K562 (cell line): ENCODE measurements at regions not wholly inside any gene's neighbourhood (a gene's known extent, or its start where the extent isn't known, plus 50 kb on each side); places are given as distances from the start of the nearest gene placed in this dataset.

Experiments used
- ATAC-seq: fragments of 200-7000 bp; cut with Tn5 transposase; 3 replicates; pipeline ENCODE4 v1.9.1; 2020; ENCODE audit warnings: moderate library complexity
- BruUV-seq: library from RNA; stranded (reverse); fragments of 400-500 nt; replicated peaks from 2 replicates; lab custom pipeline; 2021; lab: Mats Ljungman, UMichigan
- CTCF ChIA-PET: fragments of 300-600 bp; formaldehyde crosslinking; extraction: SDS; loops from one replicate; lab custom pipeline; 2021; ENCODE audit warnings: low intra/inter-chr PET ratio; lab: Yijun Ruan, JAX
- POLR2A ChIA-PET: fragments of 300-600, 350-650 bp; sonication (Branson Sonifier 250); formaldehyde crosslinking; extraction: SDS; loops from one replicate; lab custom pipeline; 2021; ENCODE audit warnings: antibody characterized with exemption, inconsistent platforms; lab: Yijun Ruan, JAX
- DNase-seq, 4 experiments: peaks; one replicate each; pipeline versions ENCODE4 v3.0.0 to v3.0.0-alpha.2; 2011 to 2018; ENCODE audit warnings: low spot score in 3 of 4, mixed read lengths in 3 of 4; ENCODE audit errors: extremely low read depth in 1 of 4
- FAIRE-seq: peaks from 2 replicates; lab custom pipeline; 2011; peaks lifted over from hg19 to GRCh38; lab: Jason Lieb, UNC
- H2AFZ ChIP-seq: 2 replicates; pipeline ENCODE4 v1.6.0; 2011; ENCODE audit warnings: low read depth, low read length, control low read depth, inconsistent platforms
- H3K27ac ChIP-seq: fragments of 200-600 bp; 3 replicates; pipeline ENCODE4 v1.8.0; 2011; ENCODE audit warnings: low read depth, mild to moderate bottlenecking, control low read depth, inconsistent platforms, low read length, moderate library complexity, mixed read lengths; ENCODE audit errors: extremely low read depth
- H3K27me3 ChIP-seq, 2 experiments: fragments of 300-600 bp in 1 of 2; 2 replicates in 1 of 2; 3 replicates in 1 of 2; pipeline versions ENCODE4 v1.6.0 to v1.8.0; 2011; ENCODE audit warnings: inconsistent platforms in 2 of 2, low read length in 2 of 2, mild to moderate bottlenecking in 1 of 2, mixed read lengths in 1 of 2, moderate library complexity in 1 of 2; ENCODE audit not compliant: control insufficient read depth in 2 of 2, insufficient read depth in 2 of 2
- H3K36me3 ChIP-seq: fragments of 300-600 bp; 3 replicates; pipeline ENCODE4 v1.8.0; 2011; ENCODE audit warnings: mild to moderate bottlenecking, low read length, inconsistent platforms; ENCODE audit not compliant: control insufficient read depth, insufficient read depth
- H3K4me1 ChIP-seq, 2 experiments: fragments of 200-600 bp in 1 of 2; replicated peaks in 1 of 2; 2 replicates in 1 of 2; 3 replicates in 1 of 2; pipeline versions ENCODE4 v1.5.1 to v1.8.0; 2011; ENCODE audit warnings: inconsistent platforms in 2 of 2, low read length in 2 of 2, mild to moderate bottlenecking in 1 of 2, mixed read lengths in 1 of 2, moderate library complexity in 1 of 2; ENCODE audit not compliant: control insufficient read depth in 2 of 2, insufficient read depth in 2 of 2
- H3K4me2 ChIP-seq: 2 replicates; pipeline ENCODE4 v1.6.1; 2011; ENCODE audit warnings: low read length, control low read depth, inconsistent platforms, mixed read lengths; ENCODE audit not compliant: insufficient read depth
- H3K4me3 ChIP-seq: fragments of 200-600 bp; sonication (generic), shearing (Covaris generic); 2 replicates; pipeline ENCODE4 v1.5.1; 2016; ENCODE audit warnings: control low read depth, inconsistent platforms
- H3K79me2 ChIP-seq: fragments of 200-600 bp; 3 replicates; pipeline ENCODE4 v1.8.0; 2011; ENCODE audit warnings: low read length, inconsistent platforms; ENCODE audit not compliant: control insufficient read depth, insufficient read depth
- H3K9ac ChIP-seq, 2 experiments: 2 replicates each; pipeline versions ENCODE4 v1.6.0 to v1.6.1; 2011; ENCODE audit warnings: low read depth in 2 of 2, low read length in 2 of 2, control low read depth in 1 of 2, inconsistent platforms in 1 of 2, mild to moderate bottlenecking in 1 of 2, mixed read lengths in 1 of 2; ENCODE audit not compliant: insufficient read depth in 1 of 2
- H3K9me1 ChIP-seq: one replicate; pipeline ENCODE4 v1.6.0; 2011; ENCODE audit warnings: inconsistent platforms, mild to moderate bottlenecking, low read length, moderate library complexity; ENCODE audit not compliant: control insufficient read depth, insufficient read depth
- H3K9me3 ChIP-seq: replicated peaks from 2 replicates; pipeline ENCODE4 v1.5.1; 2011; ENCODE audit warnings: low read depth, low read length, inconsistent platforms; ENCODE audit not compliant: control insufficient read depth, insufficient read depth
- H4K20me1 ChIP-seq: replicated peaks from 2 replicates; pipeline ENCODE4 v1.6.1; 2011; ENCODE audit warnings: low read length, inconsistent platforms, mixed read lengths; ENCODE audit not compliant: control insufficient read depth, insufficient read depth
- ATF4 ChIP-seq: fragments of 450-650 bp; formaldehyde crosslinking; IDR thresholded peaks from 2 replicates; pipeline ENCODE4 v1.4.0; 2022; ENCODE audit warnings: mild to moderate bottlenecking, moderate library complexity
- CCNT2 ChIP-seq: IDR thresholded peaks from 2 replicates; pipeline ENCODE4 v1.6.1; 2011; ENCODE audit warnings: borderline replicate concordance, low read depth, mild to moderate bottlenecking, moderate library complexity, mixed read lengths, low read length; ENCODE audit not compliant: insufficient read length; ENCODE audit errors: extremely low read depth
- GABPB2 ChIP-seq: fragments of 250-450 bp; sonication (Bioruptor Pico); conservative IDR thresholded peaks from 2 replicates; pipeline ENCODE4 v1.5.1; 2021; ENCODE audit warnings: mild to moderate bottlenecking
- KAT7 ChIP-seq: sonication (generic); formaldehyde crosslinking; IDR thresholded peaks from 2 replicates; pipeline ENCODE4 v1.8.0; 2022; ENCODE audit warnings: missing genetic modification reagents, mild to moderate bottlenecking, borderline replicate concordance
- NFRKB ChIP-seq: fragments of 450-650 bp; IDR thresholded peaks from 2 replicates; pipeline ENCODE4 v1.6.1; 2016; ENCODE audit warnings: low read depth
- SIN3B ChIP-seq: fragments of 450-650 bp; IDR thresholded peaks from 2 replicates; pipeline ENCODE4 v1.6.1; 2017; ENCODE audit warnings: low read depth, mild to moderate bottlenecking, moderate library complexity
- TFE3 ChIP-seq: fragments of 450-650 bp; formaldehyde crosslinking; IDR thresholded peaks from 2 replicates; pipeline ENCODE4 v1.4.0; 2020; ENCODE audit warnings: mild to moderate bottlenecking, mixed read lengths
- THAP7 ChIP-seq: fragments of 250-450 bp; sonication (Bioruptor Pico); IDR thresholded peaks from 2 replicates; pipeline ENCODE4 v1.5.0; 2021
- ZNF175 ChIP-seq: fragments of 200-800 bp; sonication (Bioruptor generic); IDR thresholded peaks from 2 replicates; pipeline ENCODE4 v1.6.1; 2016; ENCODE audit warnings: low read depth, mild to moderate bottlenecking, missing genetic modification characterization, missing compliant biosample characterization
- ZNF609 ChIP-seq: sonication (generic); formaldehyde crosslinking; IDR thresholded peaks from 2 replicates; pipeline ENCODE4 v1.8.1; 2023; ENCODE audit warnings: missing genetic modification reagents, mild to moderate bottlenecking, borderline replicate concordance
- in situ Hi-C: fragments of 300-500 bp; cut with MboI; formaldehyde crosslinking; loops from 4 replicates; pipeline ENCODE4 v1.15.0; 2018; ENCODE audit warnings: inconsistent platforms, mixed read lengths
- intact Hi-C: fragments of 100-400 bp; cut with micrococcal nuclease; formaldehyde crosslinking; loops from 2 replicates; pipeline ENCODE4 v1.14.2; 2022
- TF ChIP-seq, protein P1 (sequence below): sonication (generic); formaldehyde crosslinking; IDR thresholded peaks from 2 replicates; pipeline ENCODE4 v1.8.1; 2022; ENCODE audit warnings: missing genetic modification reagents
- TF ChIP-seq, protein P2 (sequence below): IDR thresholded peaks from 2 replicates; pipeline ENCODE4 v1.6.1; 2014; ENCODE audit warnings: antibody characterized with exemption

GRCh38 chr2:193861557-193861956 is 1666.8 kb upstream of the TMEFF2 start:
- H2AFZ ChIP-seq = no peak overlapping the region
- H3K4me1 ChIP-seq = no peaks in the 10 kb centered on the region
- no peak overlapping the region for H3K9ac ChIP-seq
- no TSS peak for BruUV-seq
- no peak for FAIRE-seq
- H3K4me3 ChIP-seq = no peak overlapping the region
- no peak overlapping the region for H3K4me2 ChIP-seq
- no peaks in the 10 kb centered on the region for H3K9me3 ChIP-seq
- ChIA-PET CTCF (no interaction called here), POLR2A (no interaction called here)
- no peaks in the 10 kb centered on the region for H3K36me3 ChIP-seq
- no peak for ATAC-seq
- intact Hi-C loops (no loop called here), in situ Hi-C loops (no loop called here)
- DNase-seq = no peak
- no peaks in the 10 kb centered on the region for H4K20me1 ChIP-seq
- H3K27me3 ChIP-seq = no peaks in the 10 kb centered on the region
- no peak overlapping the region for H3K27ac ChIP-seq
- no peaks in the 10 kb centered on the region for H3K9me1 ChIP-seq
- no peaks in the 10 kb centered on the region for H3K79me2 ChIP-seq
- TF ChIP-seq TFE3 (CRISPR knock-in tag) = no peak
- TF ChIP-seq, protein P1, sequence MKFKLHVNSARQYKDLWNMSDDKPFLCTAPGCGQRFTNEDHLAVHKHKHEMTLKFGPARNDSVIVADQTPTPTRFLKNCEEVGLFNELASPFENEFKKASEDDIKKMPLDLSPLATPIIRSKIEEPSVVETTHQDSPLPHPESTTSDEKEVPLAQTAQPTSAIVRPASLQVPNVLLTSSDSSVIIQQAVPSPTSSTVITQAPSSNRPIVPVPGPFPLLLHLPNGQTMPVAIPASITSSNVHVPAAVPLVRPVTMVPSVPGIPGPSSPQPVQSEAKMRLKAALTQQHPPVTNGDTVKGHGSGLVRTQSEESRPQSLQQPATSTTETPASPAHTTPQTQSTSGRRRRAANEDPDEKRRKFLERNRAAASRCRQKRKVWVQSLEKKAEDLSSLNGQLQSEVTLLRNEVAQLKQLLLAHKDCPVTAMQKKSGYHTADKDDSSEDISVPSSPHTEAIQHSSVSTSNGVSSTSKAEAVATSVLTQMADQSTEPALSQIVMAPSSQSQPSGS (CRISPR knock-in tag) = no peak
- TF ChIP-seq GABPB2 (CRISPR knock-in tag) = no peak
- TF ChIP-seq NFRKB = no peak
- no peak for TF ChIP-seq THAP7 (CRISPR knock-in tag)
- TF ChIP-seq ZNF609 (CRISPR knock-in tag) = no peak
- TF ChIP-seq KAT7 = no peak
- no peak for TF ChIP-seq CCNT2
- no peak for TF ChIP-seq SIN3B
- TF ChIP-seq ATF4 (CRISPR knock-in tag) = no peak
- TF ChIP-seq, protein P2, sequence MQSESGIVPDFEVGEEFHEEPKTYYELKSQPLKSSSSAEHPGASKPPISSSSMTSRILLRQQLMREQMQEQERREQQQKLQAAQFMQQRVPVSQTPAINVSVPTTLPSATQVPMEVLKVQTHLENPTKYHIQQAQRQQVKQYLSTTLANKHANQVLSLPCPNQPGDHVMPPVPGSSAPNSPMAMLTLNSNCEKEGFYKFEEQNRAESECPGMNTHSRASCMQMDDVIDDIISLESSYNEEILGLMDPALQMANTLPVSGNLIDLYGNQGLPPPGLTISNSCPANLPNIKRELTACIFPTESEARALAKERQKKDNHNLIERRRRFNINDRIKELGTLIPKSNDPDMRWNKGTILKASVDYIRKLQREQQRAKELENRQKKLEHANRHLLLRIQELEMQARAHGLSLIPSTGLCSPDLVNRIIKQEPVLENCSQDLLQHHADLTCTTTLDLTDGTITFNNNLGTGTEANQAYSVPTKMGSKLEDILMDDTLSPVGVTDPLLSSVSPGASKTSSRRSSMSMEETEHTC = no peak
- no peak for TF ChIP-seq ZNF175 (CRISPR knock-in tag)
